Heart left ventricle (tissue), 16 donors: ENCODE measurements at regions not wholly inside any gene's neighbourhood (a gene's known extent, or its start where the extent isn't known, plus 50 kb on each side); places are given as distances from the start of the nearest gene placed in this dataset.

Experiments used
- ATAC-seq, 4 donors: fragments of 200-7000 bp; cut with Tn5 transposase; one replicate each; pipeline ENCODE4 v1.9.1; 2020 to 2022; ENCODE audit warnings: moderate library complexity in 4 of 4, mild to moderate bottlenecking in 3 of 4, moderate number of reproducible peaks in 1 of 4
- DNase-seq, 5 donors: peaks; one replicate each; pipeline ENCODE4 v3.0.0-alpha.2; 2020
- H3K27ac ChIP-seq, 12 donors: fragments of 200-600 bp; sonication (generic) in 4 of 12; one replicate each; pipeline versions ENCODE4 v1.5.0 to v1.8.0; 2016 to 2022; ENCODE audit warnings: mild to moderate bottlenecking in 2 of 12
- H3K27me3 ChIP-seq, 9 donors: fragments of 200-600 bp; sonication (generic) in 2 of 9; one replicate each; pipeline versions ENCODE4 v1.5.1 to v1.8.0; 2016 to 2022; ENCODE audit warnings: mild to moderate bottlenecking in 3 of 9
- H3K36me3 ChIP-seq, 9 donors: fragments of 200-600 bp; sonication (generic) in 2 of 9; one replicate each; pipeline versions ENCODE4 v1.5.0 to v1.8.0; 2018 to 2022; ENCODE audit warnings: mild to moderate bottlenecking in 2 of 9
- H3K4me1 ChIP-seq, 12 donors: fragments of 200-600 bp; sonication (generic) in 4 of 12; one replicate each; pipeline versions ENCODE4 v1.5.0 to v1.8.0; 2016 to 2022; ENCODE audit warnings: mild to moderate bottlenecking in 3 of 12
- H3K4me3 ChIP-seq, 12 donors: fragments of 200-600 bp; sonication (generic) in 4 of 12; one replicate each; pipeline versions ENCODE4 v1.5.0 to v1.8.0; 2017 to 2022; ENCODE audit warnings: mild to moderate bottlenecking in 9 of 12, moderate library complexity in 4 of 12
- H3K9me3 ChIP-seq, 12 donors: fragments of 200-600 bp; sonication (generic) in 4 of 12; one replicate each; pipeline versions ENCODE4 v1.5.0 to v1.8.0; 2016 to 2022; ENCODE audit warnings: mild to moderate bottlenecking in 1 of 12
- POLR2A ChIP-seq, 2 donors: fragments of 450-650 bp; IDR thresholded peaks; one replicate each; pipeline ENCODE4 v1.6.1; 2017; ENCODE audit warnings: antibody characterized with exemption in 2 of 2, mild to moderate bottlenecking in 2 of 2, moderate library complexity in 2 of 2
- WGBS, 4 donors: extraction: QIAGEN DNeasy Blood & Tissue Kit in 2 of 4; methylation state at CpG; one replicate each; pipeline versions ENCODE4 v1.1.5 to v1.1.7; 2013 to 2018; 5-methylcytosine and 5-hydroxymethylcytosine counted together
- intact Hi-C, 10 donors: fragments of 100-400 bp; cut with DNase I; formaldehyde crosslinking; loops; one replicate each; pipeline versions ENCODE4 v1.11.1 to v1.14.2; 2022
- TF ChIP-seq, protein P1 (sequence below), 12 donors: fragments of 200-600 bp; sonication (generic) in 4 of 12; IDR thresholded peaks; one replicate each; pipeline versions ENCODE4 v1.5.0 to v1.8.0; 2018 to 2022; ENCODE audit warnings: antibody characterized with exemption in 12 of 12, mild to moderate bottlenecking in 5 of 12
- donor health status: ischemic (EF 13 %, LVEDD 7.1; RV severe dilation, severe dysfunction).
- donor health status: healthy with polysubstance abuse.
- donor health status: DM: no; HTN: yes; CAD: no.
- donor health status: DM: no; HTN: no; CAD: no.
- donor health status: ischemic (EF 25% LVEDD 6.9; RV normal size, moderate dysfunction).
- donor health status: ischemic (EF 25% LVEDD 5.7; RV mildly dilated, moderate dysfunction).
- donor health status: healthy.
- donor health status: DM: yes; HTN: yes; CAD: no.
- donor health status: ischemic (EF 35%, LVEDD 5.7; RV mildly dilated, moderate dysfunction).
- donor health status: nonischemic (EF 11% LVEDD 7.7; RV severe dilation, severe dysfunction).
- donor health status: DM: yes; HTN: yes; CAD: no.
- donor health status: PGD.
- donor health status: ischemic (EF 29% LVEDD 5.4; RV normal size, mild dysfunction).
- donor health status: nonischemic (EF 23%, LVEDD 6.1; RV moderate dilation, normal function).

GRCh38 chr13:73757481-73758233 is 376.5 kb downstream of the KLF12 start:
- Histone ChIP-seq H3K27me3 (no peaks in the 10 kb centered on the region), H3K36me3 (no peaks in the 10 kb centered on the region), H3K4me1 (peaks cover 0 to 8% (median 0%) of the 10 kb centered on the region in 12 donors), H3K27ac (no peak overlapping the region), H3K9me3 (no peaks in the 10 kb centered on the region), H3K4me3 (no peak overlapping the region)
- WGBS, 4 donors: 44 to 81% (median 72%) methylated on average over 2 of the region's 2 CpGs
- DNase-seq: no peak
- no peak for ATAC-seq
- no peak for TF ChIP-seq POLR2A (IDR thresholded peaks at IDR 0.05)
- TF ChIP-seq, protein P1, sequence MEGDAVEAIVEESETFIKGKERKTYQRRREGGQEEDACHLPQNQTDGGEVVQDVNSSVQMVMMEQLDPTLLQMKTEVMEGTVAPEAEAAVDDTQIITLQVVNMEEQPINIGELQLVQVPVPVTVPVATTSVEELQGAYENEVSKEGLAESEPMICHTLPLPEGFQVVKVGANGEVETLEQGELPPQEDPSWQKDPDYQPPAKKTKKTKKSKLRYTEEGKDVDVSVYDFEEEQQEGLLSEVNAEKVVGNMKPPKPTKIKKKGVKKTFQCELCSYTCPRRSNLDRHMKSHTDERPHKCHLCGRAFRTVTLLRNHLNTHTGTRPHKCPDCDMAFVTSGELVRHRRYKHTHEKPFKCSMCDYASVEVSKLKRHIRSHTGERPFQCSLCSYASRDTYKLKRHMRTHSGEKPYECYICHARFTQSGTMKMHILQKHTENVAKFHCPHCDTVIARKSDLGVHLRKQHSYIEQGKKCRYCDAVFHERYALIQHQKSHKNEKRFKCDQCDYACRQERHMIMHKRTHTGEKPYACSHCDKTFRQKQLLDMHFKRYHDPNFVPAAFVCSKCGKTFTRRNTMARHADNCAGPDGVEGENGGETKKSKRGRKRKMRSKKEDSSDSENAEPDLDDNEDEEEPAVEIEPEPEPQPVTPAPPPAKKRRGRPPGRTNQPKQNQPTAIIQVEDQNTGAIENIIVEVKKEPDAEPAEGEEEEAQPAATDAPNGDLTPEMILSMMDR (IDR thresholded peaks at IDR 0.05): no peak
- intact Hi-C loops: loop anchor here in 8 of 10 donors (5.0 to 10.0 kb wide), 10 partner anchors 67 to 1467 kb away; partner anchors contain the start of gene KLF12 (in 1 of the 8)

- H3K4me1 ChIP-seq: peaks cover 0 to 8% (median 0%) of the 10 kb centered on the region in 12 donors
- TF ChIP-seq, protein P1 (IDR thresholded peaks at IDR 0.05): peak; percentile 56 to 83 (median 70)
- TF ChIP-seq POLR2A (IDR thresholded peaks at IDR 0.05): no peak
These were observed 379.4 kb downstream of the KLF12 start for GRCh38 chr13:73754727-73755292.

GRCh38 chr13:73754241-73754640 is 380.0 kb downstream of the KLF12 start:
- Histone ChIP-seq H3K36me3 (peaks cover 0 to 3% (median 0%) of the 10 kb centered on the region in 9 donors), H3K27ac (no peak overlapping the region), H3K27me3 (no peaks in the 10 kb centered on the region), H3K9me3 (no peaks in the 10 kb centered on the region), H3K4me3 (no peak overlapping the region), H3K4me1 (peaks cover 0 to 8% (median 0%) of the 10 kb centered on the region in 12 donors)
- ATAC-seq (no peak), DNase-seq (no peak)
- 51 to 55% (median 53%) methylated on average over 4 of the region's 4 CpGs for WGBS, 4 donors
- intact Hi-C loops: loop anchor here in 8 of 10 donors (2.0 to 10.0 kb wide), 11 partner anchors 71 to 1471 kb away; partner anchors contain the start of gene KLF12 (in 1 of the 8)
- TF ChIP-seq POLR2A (IDR thresholded peaks at IDR 0.05): no peak
- TF ChIP-seq, protein P1 (IDR thresholded peaks at IDR 0.05): no peak

More at GRCh38 chr13:73754727-73755292, 379.4 kb downstream of the KLF12 start:
- Histone ChIP-seq H3K9me3 (no peaks in the 10 kb centered on the region), H3K36me3 (no peaks in the 10 kb centered on the region), H3K27me3 (no peaks in the 10 kb centered on the region), H3K4me3 (no peak overlapping the region), H3K27ac (no peak overlapping the region)
- WGBS, 4 donors: 59 to 61% (median 60%) methylated on average over 3 of the region's 3 CpGs
- intact Hi-C loops: loop anchor here (2.0 to 10.0 kb wide), 12 partner anchors 70 to 1470 kb away; partner anchors contain the start of gene KLF12 (in 1 of the 10)
- DNase-seq (peak in 1 of 5 donors; percentile 34), ATAC-seq (peak in 3 of 4 donors; percentile 64 to 67 (median 65))

DNA sequence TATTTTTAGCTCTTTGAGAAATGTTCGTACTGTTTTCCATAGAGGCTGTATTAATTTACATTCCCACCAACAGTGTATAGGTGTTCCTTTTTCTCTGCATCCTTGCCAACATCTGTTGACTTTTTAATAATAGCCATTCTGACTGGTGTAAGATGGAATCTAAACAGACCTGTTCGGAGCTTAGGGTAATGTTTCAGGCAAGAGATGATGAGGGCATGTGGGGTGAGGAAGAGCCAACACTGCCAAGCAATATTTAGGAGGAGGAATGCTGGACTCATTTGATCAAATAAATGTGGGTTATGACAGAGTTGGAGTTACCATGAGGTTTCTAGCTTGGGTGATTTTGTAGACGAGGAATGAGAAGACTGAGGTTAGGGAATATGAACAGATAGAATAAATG is 382.9 kb downstream of the KLF12 start:
- Histone ChIP-seq H3K4me3 (no peak overlapping the region), H3K27ac (no peak overlapping the region), H3K27me3 (no peaks in the 10 kb centered on the region), H3K9me3 (peaks cover 0 to 13% (median 0%) of the 10 kb centered on the region in 12 donors), H3K4me1 (peaks cover 0 to 3% (median 0%) of the 10 kb centered on the region in 12 donors), H3K36me3 (peaks cover 0 to 10% (median 0%) of the 10 kb centered on the region in 9 donors)
- no peak for DNase-seq
- intact Hi-C loops: loop anchor here in 8 of 10 donors (5.0 to 10.0 kb wide), 10 partner anchors 74 to 1474 kb away; partner anchors contain the start of gene KLF12 (in 1 of the 8)
- no peak for ATAC-seq
- no peak for TF ChIP-seq POLR2A (IDR thresholded peaks at IDR 0.05)
- TF ChIP-seq, protein P1 (IDR thresholded peaks at IDR 0.05): no peak
- 90 to 94% (median 92%) methylated on average over 3 of the region's 3 CpGs for WGBS, 4 donors
